Gastroesophageal sphincter (tissue), 4 donors: ENCODE measurements at regions not wholly inside any gene's neighbourhood (a gene's known extent, or its start where the extent isn't known, plus 50 kb on each side); places are given as distances from the start of the nearest gene placed in this dataset.

ENCODE experiments used
- ATAC-seq: fragments of 150-250 bp; one replicate; pipeline ENCODE4 v1.9.1; 2016; ENCODE audit warnings: mild to moderate bottlenecking, moderate library complexity
- H3K27ac ChIP-seq, 4 donors: fragments of 200-600 bp; sonication (generic) in 3 of 4; 1 replicate in 3 of 4; 2 replicates in 1 of 4; pipeline ENCODE4 v1.5.1; 2016 to 2019
- H3K27me3 ChIP-seq: fragments of 200-600 bp; sonication (generic); one replicate; pipeline ENCODE4 v1.5.1; 2019
- H3K36me3 ChIP-seq, 2 donors: fragments of 200-600 bp; sonication (generic); one replicate each; pipeline ENCODE4 v1.5.1; 2019; ENCODE audit warnings: control low read depth in 1 of 2
- H3K4me1 ChIP-seq, 3 donors: fragments of 200-600 bp; sonication (generic); 1 replicate in 2 of 3; 2 replicates in 1 of 3; pipeline ENCODE4 v1.5.1; 2016 to 2019; ENCODE audit warnings: control low read depth in 2 of 3
- H3K4me3 ChIP-seq, 2 donors: fragments of 200-600 bp; sonication (generic); one replicate each; pipeline ENCODE4 v1.5.1; 2019; ENCODE audit warnings: mild to moderate bottlenecking in 1 of 2, moderate library complexity in 1 of 2
- H3K9me3 ChIP-seq, 3 donors: fragments of 200-600 bp; sonication (generic); one replicate each; pipeline ENCODE4 v1.5.1; 2017 to 2019; ENCODE audit warnings: control low read depth in 2 of 3
- EP300 ChIP-seq: sonication (generic); formaldehyde crosslinking; IDR thresholded peaks from one replicate; pipeline ENCODE4 v1.6.1; 2017; ENCODE audit warnings: antibody characterized with exemption, mild to moderate bottlenecking
- POLR2A ChIP-seq, 2 donors: fragments of 450-650 bp; IDR thresholded peaks; one replicate each; pipeline ENCODE4 v1.6.1; 2017; ENCODE audit warnings: antibody characterized with exemption in 2 of 2, mild to moderate bottlenecking in 2 of 2, moderate library complexity in 1 of 2
- POLR2AphosphoS5 ChIP-seq: sonication (generic); formaldehyde crosslinking; IDR thresholded peaks from one replicate; pipeline ENCODE4 v1.6.1; 2017; ENCODE audit warnings: antibody characterized with exemption
- WGBS, 2 donors: methylation state at CpG; one replicate each; pipeline ENCODE4 v1.1.5; 2018; ENCODE audit warnings: low coverage in 1 of 2; 5-methylcytosine and 5-hydroxymethylcytosine counted together
- TF ChIP-seq, protein P1 (sequence below), 4 experiments: fragments of 200-600 bp in 2 of 4; fragments of 450-650 bp in 2 of 4; sonication (generic) in 1 of 4; IDR thresholded peaks; one replicate each; pipeline ENCODE4 v1.5.1; 2017 to 2019; ENCODE audit warnings: antibody characterized with exemption in 4 of 4, mild to moderate bottlenecking in 2 of 4, moderate library complexity in 2 of 4

DNA sequence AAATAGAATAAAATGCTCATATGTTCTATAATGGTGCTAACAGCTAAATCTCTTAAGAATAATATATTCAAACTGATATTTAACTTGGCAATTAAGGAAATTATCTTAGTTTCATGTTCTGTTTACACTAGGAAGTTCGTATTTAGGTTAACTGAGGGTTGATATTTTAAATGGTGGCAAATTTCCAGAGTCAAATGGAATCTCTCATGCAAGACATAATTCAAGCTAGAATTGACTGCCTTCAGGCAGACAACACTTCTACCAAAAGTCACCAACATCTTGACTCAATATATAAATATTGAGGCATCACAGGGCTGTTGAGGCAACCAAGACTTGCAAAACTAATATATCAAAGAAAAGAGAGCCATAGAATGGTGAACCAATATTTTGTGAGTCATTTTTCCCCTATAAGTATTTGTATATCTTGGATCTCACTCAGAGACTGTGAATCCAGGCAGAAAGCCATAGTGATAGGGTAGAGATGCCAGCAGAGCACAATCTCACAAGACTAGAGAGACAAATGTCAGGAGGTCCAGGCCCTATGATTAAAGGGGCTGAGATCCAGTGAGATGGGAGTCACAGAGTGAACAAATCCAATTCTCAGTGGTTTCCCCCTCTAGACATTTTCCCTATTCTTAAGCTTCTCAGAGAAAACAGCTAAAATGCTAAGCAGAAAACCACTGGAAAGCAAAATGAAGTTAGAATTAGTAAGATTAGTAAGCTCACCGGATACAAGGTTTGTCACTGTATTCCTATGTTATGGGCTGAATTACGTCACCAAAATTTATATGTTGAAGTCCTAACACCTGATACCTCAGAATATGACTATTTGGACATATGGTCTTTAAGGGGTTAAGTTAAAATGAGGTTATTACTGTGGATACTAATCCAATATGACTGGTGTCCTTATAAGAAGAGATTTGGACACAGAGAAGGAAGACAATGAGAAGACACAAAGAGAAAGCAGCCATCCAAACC lies 358.2 kb upstream of the UBE2E3 start:
- WGBS, 2 donors = 45 to 72% methylated on average over 3 of the region's 3 CpGs
- no peaks in the 10 kb centered on the region for H3K9me3 ChIP-seq
- H3K4me1 ChIP-seq = no peaks in the 10 kb centered on the region
- ATAC-seq = no peak
- no peaks in the 10 kb centered on the region for H3K36me3 ChIP-seq
- H3K27ac ChIP-seq = no peak overlapping the region
- TF ChIP-seq POLR2AphosphoS5 = no peak
- TF ChIP-seq EP300 = no peak
- no peak for TF ChIP-seq POLR2A (IDR thresholded peaks at IDR 0.05)
- TF ChIP-seq, protein P1, sequence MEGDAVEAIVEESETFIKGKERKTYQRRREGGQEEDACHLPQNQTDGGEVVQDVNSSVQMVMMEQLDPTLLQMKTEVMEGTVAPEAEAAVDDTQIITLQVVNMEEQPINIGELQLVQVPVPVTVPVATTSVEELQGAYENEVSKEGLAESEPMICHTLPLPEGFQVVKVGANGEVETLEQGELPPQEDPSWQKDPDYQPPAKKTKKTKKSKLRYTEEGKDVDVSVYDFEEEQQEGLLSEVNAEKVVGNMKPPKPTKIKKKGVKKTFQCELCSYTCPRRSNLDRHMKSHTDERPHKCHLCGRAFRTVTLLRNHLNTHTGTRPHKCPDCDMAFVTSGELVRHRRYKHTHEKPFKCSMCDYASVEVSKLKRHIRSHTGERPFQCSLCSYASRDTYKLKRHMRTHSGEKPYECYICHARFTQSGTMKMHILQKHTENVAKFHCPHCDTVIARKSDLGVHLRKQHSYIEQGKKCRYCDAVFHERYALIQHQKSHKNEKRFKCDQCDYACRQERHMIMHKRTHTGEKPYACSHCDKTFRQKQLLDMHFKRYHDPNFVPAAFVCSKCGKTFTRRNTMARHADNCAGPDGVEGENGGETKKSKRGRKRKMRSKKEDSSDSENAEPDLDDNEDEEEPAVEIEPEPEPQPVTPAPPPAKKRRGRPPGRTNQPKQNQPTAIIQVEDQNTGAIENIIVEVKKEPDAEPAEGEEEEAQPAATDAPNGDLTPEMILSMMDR (IDR thresholded peaks at IDR 0.05) = no peak
- no peak overlapping the region for H3K4me3 ChIP-seq
- H3K27me3 ChIP-seq = no peaks in the 10 kb centered on the region

DNA sequence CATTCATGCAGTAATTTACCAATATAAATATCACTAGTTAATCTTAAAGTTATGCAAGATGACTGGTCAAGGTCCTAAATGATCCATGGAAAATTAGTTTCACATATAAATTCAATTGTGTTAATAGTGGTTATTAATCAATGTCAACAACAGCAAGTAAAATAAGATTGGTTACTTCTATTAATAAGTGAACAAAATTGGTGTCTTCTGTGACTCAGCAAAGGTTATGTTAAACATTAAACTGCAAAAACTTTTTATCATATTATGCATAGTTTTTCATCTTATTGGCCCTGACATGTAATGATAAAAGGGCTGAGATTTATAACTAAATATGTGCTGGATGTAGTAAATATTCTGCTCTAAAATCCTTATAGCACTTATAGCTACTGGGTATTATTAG lies 359.0 kb upstream of the UBE2E3 start:
- Histone ChIP-seq H3K9me3 (no peaks in the 10 kb centered on the region), H3K4me3 (no peak overlapping the region), H3K27ac (no peak overlapping the region), H3K4me1 (no peaks in the 10 kb centered on the region), H3K36me3 (no peaks in the 10 kb centered on the region), H3K27me3 (no peaks in the 10 kb centered on the region)
- no peak for ATAC-seq
- TF ChIP-seq, protein P1 (IDR thresholded peaks at IDR 0.05) = no peak
- TF ChIP-seq POLR2AphosphoS5 (no peak), EP300 (no peak), POLR2A (IDR thresholded peaks at IDR 0.05) (no peak)

DNA sequence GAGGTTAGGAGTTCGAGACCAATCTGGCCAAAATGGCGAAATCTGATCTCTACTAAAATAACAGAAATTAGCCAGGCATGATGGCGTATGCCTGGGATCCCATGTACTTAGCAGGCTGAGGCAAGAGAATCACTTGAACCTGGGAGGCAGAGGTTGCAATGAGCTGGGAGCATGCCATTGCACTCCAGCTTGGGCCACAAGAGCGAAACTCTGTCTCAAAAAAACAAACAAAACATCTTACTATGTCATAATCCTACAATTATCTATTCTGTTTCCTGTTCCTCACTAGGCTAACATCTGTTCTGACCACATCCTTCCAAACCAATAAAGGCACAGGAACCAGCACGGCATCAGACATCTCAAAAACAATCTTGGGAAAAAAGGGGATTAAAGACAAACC lies 361.8 kb upstream of the UBE2E3 start:
- no peak for ATAC-seq
- H3K36me3 ChIP-seq = no peaks in the 10 kb centered on the region

DNA sequence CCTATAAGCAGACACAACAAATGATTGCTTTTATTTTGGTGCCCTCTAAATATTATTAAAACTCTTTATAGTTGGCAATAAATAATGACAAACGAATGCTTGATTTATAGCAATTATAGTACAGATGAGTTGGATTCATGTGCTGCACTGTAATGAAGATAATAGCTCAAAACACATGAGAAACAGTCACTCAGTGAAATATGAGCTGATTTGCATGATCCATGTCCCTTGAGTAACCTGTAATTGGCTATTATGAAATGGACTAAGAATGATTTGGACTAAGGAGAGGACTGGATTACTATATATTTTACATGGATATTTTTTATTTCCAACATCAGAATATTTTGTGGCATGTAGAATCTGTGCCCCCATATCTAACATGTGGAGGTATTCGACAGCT lies 365.6 kb upstream of the UBE2E3 start:
- Histone ChIP-seq H3K4me3 (no peak overlapping the region), H3K4me1 (peaks cover 0 to 6% (median 0%) of the 10 kb centered on the region in 3 donors), H3K9me3 (no peaks in the 10 kb centered on the region), H3K27ac (no peak overlapping the region), H3K27me3 (no peaks in the 10 kb centered on the region), H3K36me3 (no peaks in the 10 kb centered on the region)
- no peak for TF ChIP-seq EP300
- TF ChIP-seq, protein P1 (IDR thresholded peaks at IDR 0.05) = no peak
- no peak for TF ChIP-seq POLR2A (IDR thresholded peaks at IDR 0.05)
- TF ChIP-seq POLR2AphosphoS5 = no peak
- ATAC-seq = no peak
- WGBS, 2 donors = 90 to 96% methylated on average over 2 of the region's 2 CpGs

More for the DNA sequence above, 361.8 kb upstream of the UBE2E3 start:
- Histone ChIP-seq H3K4me1 (no peaks in the 10 kb centered on the region), H3K4me3 (no peak overlapping the region), H3K9me3 (no peaks in the 10 kb centered on the region), H3K27me3 (no peaks in the 10 kb centered on the region), H3K27ac (no peak overlapping the region)
- TF ChIP-seq EP300 (no peak), POLR2A (IDR thresholded peaks at IDR 0.05) (no peak), POLR2AphosphoS5 (no peak)
- TF ChIP-seq, protein P1 (IDR thresholded peaks at IDR 0.05) = no peak
- WGBS, 2 donors = 83 to 95% methylated on average over 4 of the region's 5 CpGs
